HG02588 (cell line): ENCODE measurements at regions not wholly inside any gene's neighbourhood (a gene's known extent, or its start where the extent isn't known, plus 50 kb on each side); places are given as distances from the start of the nearest gene placed in this dataset.

Experiments
- ATAC-seq: cut with Tn5 transposase; IDR thresholded peaks from one replicate; pipeline ENCODE4 v1.9.1; 2021; ENCODE audit warnings: mild to moderate bottlenecking, moderate library complexity; ENCODE audit not compliant: unreplicated experiment

- ATAC-seq = no peak
These were observed 327.4 kb downstream of the DRD1 start for GRCh38 chr5:175116466-175117048.

- no peak for ATAC-seq
These were observed 328.2 kb downstream of the DRD1 start for GRCh38 chr5:175115831-175116230.

DNA sequence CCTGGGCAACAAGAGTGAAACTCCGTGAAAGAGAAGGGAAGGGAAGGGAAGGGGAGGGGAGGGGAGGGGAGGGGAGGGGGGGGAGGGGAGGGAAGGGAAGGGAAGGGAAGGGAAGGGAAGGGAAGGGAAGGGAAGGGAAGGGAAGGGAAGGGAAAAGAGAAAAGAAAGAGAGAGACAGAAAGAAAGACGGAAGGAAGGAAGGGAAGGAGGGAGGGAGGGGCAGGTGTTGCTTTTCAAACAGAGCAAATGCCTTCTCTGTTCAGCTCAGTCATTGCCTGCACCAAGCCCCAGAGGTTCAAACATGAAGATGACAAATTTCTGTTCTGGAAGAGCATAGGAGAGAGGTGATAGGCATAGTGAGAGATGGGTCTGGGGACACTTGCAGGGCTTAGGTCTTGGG lies 330.0 kb downstream of the DRD1 start:
- ATAC-seq = no peak

DNA sequence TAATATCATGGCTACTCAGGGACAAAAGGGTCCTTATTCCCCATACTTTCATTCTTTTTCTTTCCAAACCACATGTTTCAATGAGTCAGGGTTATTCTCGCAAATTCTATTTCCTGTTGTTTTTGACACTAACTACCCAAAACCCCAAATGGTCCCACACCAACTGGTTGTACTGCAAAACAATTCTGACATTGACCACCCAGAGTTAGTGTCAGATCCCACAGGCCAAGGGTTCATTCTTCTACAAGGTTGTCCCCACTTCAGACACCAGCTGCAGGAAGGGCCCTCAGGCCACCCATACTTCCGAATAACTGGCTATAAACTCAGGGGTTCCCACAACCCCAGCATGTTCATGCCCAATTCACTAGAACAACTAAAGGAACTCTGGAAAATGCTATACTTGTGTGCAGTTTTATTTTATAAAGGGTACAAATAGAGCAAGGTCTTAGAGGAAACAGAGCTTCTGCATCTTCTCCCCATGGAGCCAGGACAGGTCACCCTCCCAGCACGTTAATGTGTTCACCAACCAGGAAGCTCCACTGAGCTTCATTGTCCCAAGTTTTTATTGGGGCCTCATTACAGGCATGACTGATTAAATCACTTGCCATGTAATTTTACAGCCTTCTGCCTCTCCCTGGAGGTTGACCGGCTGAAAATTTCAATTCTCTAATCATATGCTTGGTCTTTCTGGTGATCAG lies 334.8 kb downstream of the DRD1 start:
- no peak for ATAC-seq

DNA sequence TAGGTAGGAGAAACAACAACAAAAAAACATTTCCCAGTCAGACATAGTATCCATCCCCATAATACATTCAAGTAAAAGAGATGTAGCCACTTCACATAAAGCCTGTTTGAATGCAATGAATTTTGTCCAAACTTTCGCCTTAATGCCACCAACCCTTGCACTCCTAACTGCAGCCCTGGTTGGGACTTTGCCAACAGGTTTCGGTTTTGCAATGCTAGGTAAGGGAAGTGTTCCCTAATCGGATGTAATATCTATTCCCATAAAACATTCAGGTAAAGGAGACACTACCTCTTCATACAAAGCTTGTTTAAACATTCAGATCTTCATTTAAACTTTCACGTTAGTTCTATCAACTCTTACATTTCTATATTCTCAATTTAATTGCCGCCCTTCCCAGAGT lies 336.1 kb downstream of the DRD1 start:
- no peak for ATAC-seq

GRCh38 chr5:175107028-175107588 lies 336.9 kb downstream of the DRD1 start:
- no peak for ATAC-seq

DNA sequence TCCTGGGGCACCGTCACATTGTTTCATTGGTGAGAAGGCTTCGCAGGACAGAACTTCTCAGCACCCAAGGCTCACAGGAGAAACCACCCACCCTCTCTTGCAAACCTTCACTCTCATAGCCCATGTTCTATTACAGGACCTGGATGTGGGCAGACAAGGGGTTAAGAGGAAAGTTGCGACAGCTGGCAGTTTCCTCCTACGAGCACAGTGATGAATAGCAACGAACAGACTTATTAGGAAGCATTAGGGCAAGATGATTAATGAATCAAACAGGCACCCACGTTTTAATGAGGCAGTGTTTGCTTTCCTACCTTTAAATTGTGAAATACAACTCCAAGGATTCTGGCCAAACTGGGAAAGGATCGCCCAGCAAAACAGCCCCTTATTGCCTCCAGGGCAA lies 339.3 kb downstream of the DRD1 start:
- no peak for ATAC-seq

DNA sequence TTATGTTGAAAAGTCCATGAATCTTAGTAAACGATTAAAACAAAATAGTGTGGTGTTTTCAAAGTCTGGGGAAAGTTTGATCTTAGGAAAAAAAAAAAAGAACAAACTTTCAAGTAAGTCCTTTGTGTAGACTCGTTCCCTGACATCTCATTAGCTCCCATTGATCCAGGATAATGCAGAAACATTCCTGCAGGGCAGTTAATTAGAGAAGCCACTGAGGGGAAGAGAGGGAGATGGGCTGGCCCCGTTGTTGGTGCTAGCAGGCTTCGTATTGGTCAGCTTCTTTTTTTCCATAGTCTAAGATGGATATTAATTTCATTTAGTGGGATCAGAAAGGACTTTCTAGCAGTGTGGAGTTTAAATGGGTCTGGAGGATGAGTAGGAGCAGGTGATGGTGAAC lies 340.2 kb downstream of the DRD1 start:
- ATAC-seq = no peak

DNA sequence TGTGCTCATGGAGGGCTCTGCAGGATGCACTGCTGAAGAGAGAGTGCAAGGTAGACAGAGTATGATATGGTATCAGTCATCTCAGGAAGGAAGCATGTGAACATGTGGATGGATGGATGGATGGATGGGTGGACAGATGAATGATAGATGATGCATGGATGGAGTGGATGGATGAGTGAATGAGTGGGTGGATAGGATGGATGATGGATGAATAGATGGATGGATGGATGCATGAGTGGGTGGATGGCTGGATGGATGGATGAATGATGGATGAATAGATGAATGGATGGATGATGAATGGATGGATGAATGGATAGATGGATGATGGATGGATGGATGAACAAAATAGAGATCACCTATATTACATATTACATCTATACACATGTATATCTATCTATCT lies 341.3 kb downstream of the DRD1 start:
- no peak for ATAC-seq

DNA sequence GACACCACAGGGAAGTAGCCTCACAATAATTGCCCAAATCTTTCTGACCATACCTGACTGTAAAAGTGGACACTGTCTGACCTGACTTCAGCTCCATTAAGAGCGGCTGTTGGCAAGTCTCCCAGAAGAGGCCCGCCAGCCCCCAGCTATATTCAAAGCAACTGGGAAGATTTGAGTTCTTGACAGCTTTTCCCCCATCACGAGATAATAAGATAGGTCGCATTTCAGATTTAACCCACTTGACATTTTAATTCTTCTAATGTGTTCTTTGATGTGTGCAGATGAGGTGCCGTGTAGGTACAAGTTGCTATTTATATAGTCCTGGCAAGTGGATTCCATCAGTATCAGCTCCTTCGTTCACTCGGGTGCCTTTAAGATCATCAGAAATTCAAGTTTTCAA lies 345.7 kb downstream of the DRD1 start:
- ATAC-seq = no peak

- ATAC-seq = no peak
These were observed 347.4 kb downstream of the DRD1 start for GRCh38 chr5:175096469-175097165.

- no peak for ATAC-seq
These were observed 349.5 kb downstream of the DRD1 start for GRCh38 chr5:175094461-175094860.

GRCh38 chr5:175092691-175093090 lies 351.3 kb downstream of the DRD1 start:
- ATAC-seq = no peak

DNA sequence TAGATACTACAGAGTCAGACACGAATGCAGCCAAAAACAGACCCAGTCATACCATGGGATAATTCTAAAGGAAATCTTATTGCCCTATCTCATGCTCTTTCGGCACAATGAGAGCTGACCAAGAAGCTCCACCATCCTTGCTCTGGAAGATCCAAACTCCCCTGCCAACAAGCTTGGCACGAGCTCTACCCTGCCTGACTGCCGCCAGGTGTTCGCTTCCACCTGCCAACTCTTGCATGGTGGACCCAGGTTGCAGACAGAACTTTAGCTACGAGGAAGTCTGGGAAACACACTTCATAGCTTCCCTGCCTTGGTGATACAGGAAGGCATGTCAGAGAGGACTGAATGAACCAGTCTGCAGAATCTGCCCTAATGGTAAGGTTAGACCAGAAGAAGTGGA lies 355.0 kb downstream of the DRD1 start:
- ATAC-seq = no peak

GRCh38 chr5:175082866-175083590 lies 358.6 kb downstream of the MSX2 start:
- no peak for ATAC-seq

DNA sequence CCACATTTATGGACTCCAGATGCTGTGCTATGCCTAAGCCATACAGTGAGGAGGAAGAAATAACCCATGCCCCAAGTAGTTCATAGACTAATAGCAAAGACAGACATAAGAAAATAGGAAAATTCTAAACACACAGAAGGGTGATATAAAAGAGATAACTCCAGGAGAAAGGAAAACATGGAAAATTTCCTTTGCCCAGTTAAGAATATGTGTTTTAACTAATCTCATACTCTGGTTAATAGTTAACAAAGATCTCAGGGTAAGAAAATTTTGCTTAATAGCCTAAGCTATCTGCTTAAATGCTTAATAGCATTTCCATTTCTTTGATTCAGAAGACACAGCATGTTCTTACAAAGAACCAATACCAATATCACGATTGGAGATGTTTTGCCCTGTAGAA lies 358.0 kb downstream of the MSX2 start:
- no peak for ATAC-seq

GRCh38 chr5:175079707-175080106 lies 355.3 kb downstream of the MSX2 start:
- no peak for ATAC-seq

GRCh38 chr5:175070283-175070682 lies 345.9 kb downstream of the MSX2 start:
- ATAC-seq = no peak

DNA sequence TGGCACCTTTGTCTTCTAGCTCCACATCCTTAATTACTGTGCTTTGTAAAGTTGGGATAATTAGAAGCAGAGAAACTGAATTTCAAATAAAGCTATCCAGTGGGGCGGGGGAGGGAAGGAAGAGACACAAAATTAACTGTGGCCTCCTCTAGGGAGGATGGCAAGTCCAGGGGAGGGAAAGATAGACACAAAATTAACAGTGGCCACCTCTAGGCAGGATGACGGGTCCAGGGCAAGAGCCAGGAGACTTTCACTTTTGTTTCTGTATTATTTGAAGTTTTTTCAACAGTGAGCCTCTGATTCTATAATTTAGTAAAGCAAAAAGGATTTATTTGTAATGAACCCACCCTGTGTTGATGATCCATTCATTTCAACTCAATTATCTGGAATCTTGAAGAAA lies 335.9 kb downstream of the MSX2 start:
- no peak for ATAC-seq

- ATAC-seq = no peak
These were observed 335.4 kb downstream of the MSX2 start for GRCh38 chr5:175059687-175060211.

GRCh38 chr5:175056831-175057230 lies 332.4 kb downstream of the MSX2 start:
- ATAC-seq = no peak
